ENCODE measurements at regions not wholly inside any gene's neighbourhood (a gene's known extent, or its start where the extent isn't known, plus 50 kb on each side); places are given as distances from the start of the nearest gene placed in this dataset.

DNA sequence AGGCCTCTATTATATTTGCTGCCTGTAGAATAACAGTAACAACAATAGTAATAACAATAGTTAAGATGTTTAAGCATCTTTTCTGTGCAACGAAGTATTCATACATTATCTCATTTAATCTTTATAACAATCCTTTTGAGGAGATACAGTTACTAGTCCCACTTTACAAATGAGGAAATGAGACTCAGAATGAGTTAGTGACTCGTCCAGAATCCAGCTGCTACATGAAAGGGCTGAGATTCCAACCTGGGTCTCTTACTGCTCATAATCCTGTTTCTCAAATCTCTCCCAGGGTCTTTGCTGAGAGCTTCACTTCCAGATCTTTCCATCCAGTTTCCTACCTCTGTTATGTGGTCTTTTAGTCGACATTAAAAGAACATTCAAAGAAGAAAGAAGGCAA lies 173.7 kb upstream of the TMPO start:
- H3K9ac ChIP-seq (ENCODE audit: low read length), result no peak overlapping the region
- H3K4me3 ChIP-seq (ENCODE audit: low read length), result no peak overlapping the region
- no peak overlapping the region for H3K27ac ChIP-seq (ENCODE audit: low read length)
- H3K36me3 ChIP-seq (ENCODE audit: control insufficient read depth, low read depth, low read length), result no peaks in the 10 kb centered on the region
- H3K4me1 ChIP-seq (ENCODE audit: control insufficient read depth, low read depth, low read length), result peaks cover 12% of the 10 kb centered on the region
- no peaks in the 10 kb centered on the region for H3K27me3 ChIP-seq (ENCODE audit: control insufficient read depth, insufficient read depth, low read length)
- no peaks in the 10 kb centered on the region for H3K9me3 ChIP-seq (ENCODE audit: control insufficient read depth, low read depth, low read length)

DNA sequence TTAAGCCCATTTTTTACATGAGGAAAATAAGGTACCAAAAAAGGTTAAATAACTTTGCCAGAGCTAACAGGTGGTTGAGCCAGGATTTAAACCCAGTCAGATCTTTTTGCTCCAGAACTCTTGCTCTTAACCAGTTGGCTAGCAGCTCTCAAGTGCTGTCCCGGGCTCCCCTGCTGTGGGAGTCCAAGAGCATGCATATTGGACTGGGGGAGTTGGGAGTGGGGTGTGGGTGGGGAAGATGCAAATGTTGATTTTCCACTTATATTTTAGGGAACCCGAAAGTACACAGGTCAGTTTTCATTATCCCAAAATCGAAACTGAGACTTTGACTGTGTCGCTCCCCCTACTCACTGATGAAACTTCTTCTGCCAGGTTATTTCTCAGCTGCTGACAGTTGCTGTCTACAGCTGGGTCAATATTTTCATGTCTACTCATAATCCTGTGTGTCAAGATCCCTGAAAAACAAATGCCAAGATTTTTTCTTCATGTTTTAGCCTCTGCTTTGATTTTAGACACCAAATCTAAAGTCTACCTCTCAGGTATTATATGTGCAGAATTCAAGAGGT lies 172.3 kb upstream of the TMPO start:
- Histone ChIP-seq H3K36me3 (ENCODE audit: control insufficient read depth, low read depth, low read length) (no peaks in the 10 kb centered on the region), H3K4me1 (ENCODE audit: control insufficient read depth, low read depth, low read length) (peaks cover 12% of the 10 kb centered on the region), H3K27me3 (ENCODE audit: control insufficient read depth, insufficient read depth, low read length) (no peaks in the 10 kb centered on the region), H3K9me3 (ENCODE audit: control insufficient read depth, low read depth, low read length) (no peaks in the 10 kb centered on the region), H3K4me3 (ENCODE audit: low read length) (no peak overlapping the region), H3K9ac (ENCODE audit: low read length) (no peak overlapping the region), H3K27ac (ENCODE audit: low read length) (no peak overlapping the region)

DNA sequence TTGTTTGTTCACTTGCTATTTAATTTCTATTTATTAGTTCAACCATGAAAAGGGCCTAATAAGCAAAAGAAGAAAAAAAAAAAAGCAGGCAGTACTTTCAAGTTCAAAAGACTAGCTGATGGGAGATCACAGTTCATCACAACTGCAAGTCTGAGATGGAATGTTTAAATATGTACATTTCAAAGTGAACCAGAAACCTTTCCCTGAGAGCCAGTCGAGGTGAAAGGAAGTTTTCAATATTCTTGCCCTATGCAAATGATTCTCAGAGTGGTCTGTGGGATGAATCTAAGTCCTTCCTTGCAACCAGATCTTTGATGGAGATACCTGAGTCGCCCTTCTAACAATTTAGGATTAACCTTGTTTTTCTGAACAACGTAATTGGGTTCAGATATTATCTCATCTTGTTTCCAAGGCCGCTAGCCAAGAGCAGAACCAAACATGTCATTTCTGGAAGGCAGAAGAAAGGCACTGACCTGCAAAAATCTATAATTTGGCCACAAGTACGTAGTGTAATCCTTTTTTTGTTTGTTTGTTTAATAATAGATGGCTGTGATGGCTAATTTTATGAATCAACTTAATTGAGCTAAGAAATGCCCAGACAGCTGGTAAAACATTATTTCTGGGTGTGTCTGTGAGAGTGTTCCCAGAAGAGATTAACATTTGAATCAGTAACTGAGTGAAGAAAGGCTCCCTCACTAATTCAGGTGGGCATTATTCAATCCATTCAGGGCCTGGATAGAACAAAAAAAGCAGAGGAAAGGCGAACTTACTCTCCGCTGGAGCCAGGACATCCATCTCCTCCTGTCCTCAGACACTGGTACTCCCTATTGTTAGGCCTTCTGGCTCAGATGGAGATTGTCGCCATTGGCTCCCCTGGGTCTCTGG lies 171.1 kb upstream of the TMPO start:
- Histone ChIP-seq H3K36me3 (ENCODE audit: control insufficient read depth, low read depth, low read length) (no peaks in the 10 kb centered on the region), H3K4me1 (ENCODE audit: control insufficient read depth, low read depth, low read length) (peaks cover 12% of the 10 kb centered on the region), H3K4me3 (ENCODE audit: low read length) (no peak overlapping the region), H3K9ac (ENCODE audit: low read length) (no peak overlapping the region), H3K27ac (ENCODE audit: low read length) (no peak overlapping the region), H3K27me3 (ENCODE audit: control insufficient read depth, insufficient read depth, low read length) (no peaks in the 10 kb centered on the region), H3K9me3 (ENCODE audit: control insufficient read depth, low read depth, low read length) (no peaks in the 10 kb centered on the region)

DNA sequence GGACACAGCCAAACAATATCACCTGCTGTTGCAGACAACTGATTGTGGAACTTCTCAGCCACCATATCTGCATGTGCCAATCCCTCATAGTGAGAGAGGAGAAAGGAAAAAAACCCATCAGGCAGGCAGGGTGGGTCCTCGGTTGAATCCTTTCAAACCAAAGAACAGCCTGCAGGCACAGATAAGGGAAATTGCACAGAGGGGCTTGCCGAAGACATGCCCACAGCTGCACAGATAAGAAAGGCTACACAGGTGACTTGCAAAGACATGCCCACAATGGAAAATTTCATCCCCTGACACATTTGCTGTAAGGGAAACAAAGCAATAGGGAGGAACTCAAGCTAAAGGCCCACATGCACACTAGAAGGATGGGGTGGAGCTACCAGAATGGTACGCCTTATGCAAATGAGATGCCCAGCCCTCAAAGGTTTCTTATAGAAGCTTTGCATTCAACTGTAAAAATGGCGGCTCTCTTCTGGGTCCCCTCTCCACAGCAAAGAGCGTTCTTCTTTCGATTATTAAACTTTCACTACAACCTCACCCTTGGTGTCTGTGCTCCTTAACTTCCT lies 170.0 kb upstream of the TMPO start:
- H3K4me1 ChIP-seq (ENCODE audit: control insufficient read depth, low read depth, low read length), result peaks cover 12% of the 10 kb centered on the region
- no peaks in the 10 kb centered on the region for H3K9me3 ChIP-seq (ENCODE audit: control insufficient read depth, low read depth, low read length)
- H3K27me3 ChIP-seq (ENCODE audit: control insufficient read depth, insufficient read depth, low read length), result no peaks in the 10 kb centered on the region
- no peak overlapping the region for H3K27ac ChIP-seq (ENCODE audit: low read length)
- H3K9ac ChIP-seq (ENCODE audit: low read length), result no peak overlapping the region
- H3K36me3 ChIP-seq (ENCODE audit: control insufficient read depth, low read depth, low read length), result no peaks in the 10 kb centered on the region
- H3K4me3 ChIP-seq (ENCODE audit: low read length), result no peak overlapping the region

DNA sequence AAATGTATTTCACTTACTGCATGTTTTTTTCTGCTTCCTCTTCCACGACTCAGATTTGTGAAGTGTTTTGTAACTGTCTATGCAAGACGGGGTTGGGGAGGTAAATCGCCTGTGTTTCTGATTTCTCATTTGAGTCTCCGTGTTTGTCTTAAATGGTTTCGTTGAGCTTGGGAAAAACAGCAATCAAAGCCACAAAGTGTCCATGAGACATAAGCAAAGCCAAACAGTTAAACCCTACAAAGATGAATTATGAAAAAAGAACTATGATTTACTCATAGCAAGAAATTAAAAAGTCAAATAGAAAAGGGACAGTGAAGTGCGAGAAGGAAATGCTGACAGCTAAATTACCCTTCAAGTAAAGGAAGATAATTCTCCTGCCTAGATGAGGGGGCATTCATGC lies 164.3 kb upstream of the TMPO start:
- Histone ChIP-seq H3K27ac (ENCODE audit: low read length) (no peak overlapping the region), H3K9ac (ENCODE audit: low read length) (no peak overlapping the region), H3K36me3 (ENCODE audit: control insufficient read depth, low read depth, low read length) (no peaks in the 10 kb centered on the region), H3K9me3 (ENCODE audit: control insufficient read depth, low read depth, low read length) (no peaks in the 10 kb centered on the region), H3K27me3 (ENCODE audit: control insufficient read depth, insufficient read depth, low read length) (no peaks in the 10 kb centered on the region), H3K4me1 (ENCODE audit: control insufficient read depth, low read depth, low read length) (peaks cover 5% of the 10 kb centered on the region), H3K4me3 (ENCODE audit: low read length) (no peak overlapping the region)

DNA sequence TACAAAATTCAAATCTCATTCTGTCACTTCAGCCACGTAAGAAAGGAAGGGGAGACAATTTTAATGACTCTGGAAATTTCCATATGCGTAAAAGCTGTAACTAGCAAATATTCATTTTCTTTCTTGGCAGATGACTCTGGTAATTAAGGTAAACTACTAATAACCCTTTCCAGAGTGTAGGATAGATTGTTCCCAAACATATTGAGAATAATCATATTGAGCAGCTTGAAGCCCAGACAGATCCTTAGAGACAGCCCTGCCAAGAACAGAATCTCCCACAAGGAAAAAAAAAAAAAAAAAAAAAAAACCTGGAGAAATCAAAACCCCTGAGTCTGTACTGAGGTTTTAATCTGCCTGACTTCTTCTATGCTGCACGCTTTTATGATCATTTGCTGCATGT lies 163.6 kb upstream of the TMPO start:
- Histone ChIP-seq H3K9ac (ENCODE audit: low read length) (no peak overlapping the region), H3K4me1 (ENCODE audit: control insufficient read depth, low read depth, low read length) (peaks cover 5% of the 10 kb centered on the region), H3K27ac (ENCODE audit: low read length) (no peak overlapping the region), H3K9me3 (ENCODE audit: control insufficient read depth, low read depth, low read length) (no peaks in the 10 kb centered on the region), H3K36me3 (ENCODE audit: control insufficient read depth, low read depth, low read length) (no peaks in the 10 kb centered on the region), H3K27me3 (ENCODE audit: control insufficient read depth, insufficient read depth, low read length) (no peaks in the 10 kb centered on the region), H3K4me3 (ENCODE audit: low read length) (no peak overlapping the region)

DNA sequence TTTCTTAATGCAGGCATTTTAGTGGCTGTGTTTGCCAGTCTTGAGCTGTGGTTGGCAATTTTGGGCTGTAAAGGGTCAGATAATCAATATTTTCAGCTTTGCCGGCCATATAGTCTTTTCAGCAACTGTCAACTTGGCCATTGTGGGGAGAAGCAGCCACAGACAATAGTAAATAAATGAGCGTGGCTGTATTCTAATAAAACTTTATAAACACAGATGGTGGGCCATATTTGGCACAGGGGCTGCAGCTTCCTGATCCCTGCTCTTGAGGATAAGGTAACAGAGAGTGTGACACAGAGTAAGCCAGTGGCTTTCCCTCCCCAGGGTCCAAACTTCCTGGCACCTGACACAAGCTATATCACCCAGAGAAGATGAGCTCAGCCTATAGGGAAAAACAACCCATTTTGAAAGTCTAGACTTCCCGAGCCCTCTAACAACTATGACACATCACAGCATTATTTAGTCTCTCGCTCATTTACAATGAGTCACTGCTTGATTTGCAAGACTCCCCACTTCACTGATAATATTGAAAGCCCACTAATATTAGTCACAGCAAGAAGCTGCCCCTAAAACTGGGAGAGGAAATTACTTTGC lies 163.1 kb upstream of the TMPO start:
- no peak overlapping the region for H3K27ac ChIP-seq (ENCODE audit: low read length)
- H3K4me3 ChIP-seq (ENCODE audit: low read length), result no peak overlapping the region
- no peak overlapping the region for H3K9ac ChIP-seq (ENCODE audit: low read length)
- H3K4me1 ChIP-seq (ENCODE audit: control insufficient read depth, low read depth, low read length), result peaks cover 5% of the 10 kb centered on the region
- H3K9me3 ChIP-seq (ENCODE audit: control insufficient read depth, low read depth, low read length), result no peaks in the 10 kb centered on the region
- no peaks in the 10 kb centered on the region for H3K27me3 ChIP-seq (ENCODE audit: control insufficient read depth, insufficient read depth, low read length)
- no peaks in the 10 kb centered on the region for H3K36me3 ChIP-seq (ENCODE audit: control insufficient read depth, low read depth, low read length)

DNA sequence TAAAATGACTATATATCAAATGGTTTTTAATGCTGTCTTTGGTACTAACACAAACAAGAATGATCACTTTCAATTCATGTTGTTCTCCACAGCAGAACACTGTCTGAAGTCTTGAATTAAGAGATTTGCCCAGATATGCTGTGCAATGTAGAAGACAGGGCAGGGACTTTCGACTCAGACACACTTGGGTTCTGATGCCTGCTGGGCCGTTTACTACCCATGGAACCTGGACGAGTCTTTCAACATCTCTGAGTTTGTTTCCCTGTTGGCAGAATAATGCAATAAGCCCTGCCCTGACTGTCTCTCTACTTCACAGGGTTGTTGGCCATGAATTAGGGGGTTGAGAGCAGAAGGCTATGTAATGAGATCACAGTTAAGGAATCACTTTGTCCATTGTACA lies 162.6 kb upstream of the TMPO start:
- Histone ChIP-seq H3K27me3 (ENCODE audit: control insufficient read depth, insufficient read depth, low read length) (no peaks in the 10 kb centered on the region), H3K4me3 (ENCODE audit: low read length) (no peak overlapping the region), H3K27ac (ENCODE audit: low read length) (no peak overlapping the region)

DNA sequence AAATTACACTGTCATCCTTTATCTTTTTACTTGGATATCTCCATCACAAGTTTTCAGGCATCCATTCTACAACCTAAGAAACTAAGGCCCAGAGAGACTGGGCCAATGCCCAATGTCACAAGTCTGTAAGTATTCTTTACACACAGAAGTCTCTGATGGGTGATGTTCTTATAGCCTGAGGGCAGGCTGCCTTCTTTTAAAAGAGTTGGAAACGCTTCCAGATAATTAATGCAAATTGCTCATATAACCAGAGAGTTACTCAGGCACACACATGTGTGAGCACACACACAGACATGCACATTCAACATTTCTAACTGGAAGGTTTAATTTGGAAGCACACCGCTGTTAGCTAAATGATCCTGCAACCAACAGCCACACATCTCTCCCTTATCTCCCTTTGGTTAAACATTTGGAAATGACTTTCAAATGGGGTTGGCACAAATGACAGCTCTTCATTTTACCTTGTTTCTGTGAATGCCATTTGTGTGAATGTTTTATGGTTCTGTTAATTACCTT lies 160.8 kb upstream of the TMPO start:
- H3K27ac ChIP-seq (ENCODE audit: low read length), result no peak overlapping the region

More for the DNA sequence above, 162.6 kb upstream of the TMPO start:
- no peak overlapping the region for H3K9ac ChIP-seq (ENCODE audit: low read length)
- no peaks in the 10 kb centered on the region for H3K36me3 ChIP-seq (ENCODE audit: control insufficient read depth, low read depth, low read length)
- peaks cover 5% of the 10 kb centered on the region for H3K4me1 ChIP-seq (ENCODE audit: control insufficient read depth, low read depth, low read length)
- H3K9me3 ChIP-seq (ENCODE audit: control insufficient read depth, low read depth, low read length), result no peaks in the 10 kb centered on the region

DNA sequence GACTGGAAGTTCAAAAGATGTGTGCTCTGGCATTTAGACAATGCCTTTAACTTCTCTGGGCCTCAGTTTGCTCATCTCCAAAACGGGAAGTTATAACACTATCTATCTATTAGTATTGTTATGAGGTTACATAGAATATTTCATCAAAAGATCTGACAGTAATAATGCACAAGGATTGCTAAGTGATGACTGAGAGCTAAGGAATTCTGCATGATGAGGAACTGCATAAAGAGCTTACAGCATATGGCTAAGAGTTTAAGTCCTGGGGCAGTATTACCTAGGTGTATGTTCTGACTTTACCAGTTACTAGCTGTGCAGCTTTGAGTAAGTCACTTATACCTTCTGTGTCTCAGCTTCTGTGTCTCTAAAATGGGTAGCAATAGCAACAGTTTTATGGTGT lies 160.1 kb upstream of the TMPO start:
- no peaks in the 10 kb centered on the region for H3K9me3 ChIP-seq (ENCODE audit: control insufficient read depth, low read depth, low read length)
- H3K27me3 ChIP-seq (ENCODE audit: control insufficient read depth, insufficient read depth, low read length), result no peaks in the 10 kb centered on the region
- H3K9ac ChIP-seq (ENCODE audit: low read length), result no peak overlapping the region
- H3K4me1 ChIP-seq (ENCODE audit: control insufficient read depth, low read depth, low read length), result peaks cover 5% of the 10 kb centered on the region
- H3K36me3 ChIP-seq (ENCODE audit: control insufficient read depth, low read depth, low read length), result no peaks in the 10 kb centered on the region
- H3K4me3 ChIP-seq (ENCODE audit: low read length), result no peak overlapping the region
- no peak overlapping the region for H3K27ac ChIP-seq (ENCODE audit: low read length)

More for the DNA sequence above, 160.8 kb upstream of the TMPO start:
- H3K27me3 ChIP-seq (ENCODE audit: control insufficient read depth, insufficient read depth, low read length), result no peaks in the 10 kb centered on the region
- H3K36me3 ChIP-seq (ENCODE audit: control insufficient read depth, low read depth, low read length), result no peaks in the 10 kb centered on the region
- no peak overlapping the region for H3K4me3 ChIP-seq (ENCODE audit: low read length)
- H3K9ac ChIP-seq (ENCODE audit: low read length), result no peak overlapping the region
- H3K4me1 ChIP-seq (ENCODE audit: control insufficient read depth, low read depth, low read length), result peaks cover 5% of the 10 kb centered on the region
- H3K9me3 ChIP-seq (ENCODE audit: control insufficient read depth, low read depth, low read length), result no peaks in the 10 kb centered on the region

DNA sequence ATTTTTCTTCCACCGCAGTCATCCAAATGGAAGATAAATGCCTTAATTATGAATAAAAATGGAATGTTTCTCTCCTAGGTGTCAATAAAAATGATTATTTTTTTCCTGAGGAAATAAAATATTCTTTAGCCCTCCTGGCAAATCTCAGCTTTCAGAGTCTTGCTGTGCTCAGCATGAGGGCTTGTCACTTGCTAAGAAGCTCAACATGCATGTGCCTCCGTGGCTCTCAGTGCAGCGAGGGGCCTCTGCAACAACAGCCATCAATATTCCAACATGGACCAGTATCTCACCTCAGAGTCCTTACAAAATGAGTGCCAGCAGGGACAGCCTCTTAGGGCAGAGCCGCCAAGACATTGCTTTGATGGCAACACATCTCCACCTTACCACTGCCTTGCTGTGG lies 159.5 kb upstream of the TMPO start:
- Histone ChIP-seq H3K9me3 (ENCODE audit: control insufficient read depth, low read depth, low read length) (no peaks in the 10 kb centered on the region), H3K27ac (ENCODE audit: low read length) (no peak overlapping the region), H3K4me1 (ENCODE audit: control insufficient read depth, low read depth, low read length) (peaks cover 5% of the 10 kb centered on the region), H3K9ac (ENCODE audit: low read length) (no peak overlapping the region), H3K36me3 (ENCODE audit: control insufficient read depth, low read depth, low read length) (no peaks in the 10 kb centered on the region), H3K4me3 (ENCODE audit: low read length) (no peak overlapping the region), H3K27me3 (ENCODE audit: control insufficient read depth, insufficient read depth, low read length) (no peaks in the 10 kb centered on the region)
